ENCODE measurements at regions not wholly inside any gene's neighbourhood (a gene's known extent, or its start where the extent isn't known, plus 50 kb on each side); places are given as distances from the start of the nearest gene placed in this dataset.

- H3K4me3 ChIP-seq (ENCODE audit: low read length) = no peak overlapping the region
- no peaks in the 10 kb centered on the region for H3K4me1 ChIP-seq (ENCODE audit: insufficient read depth, low read length)
- H3K27me3 ChIP-seq (ENCODE audit: insufficient read depth, low read length) = no peaks in the 10 kb centered on the region
- 91% methylated on average over 24 of the region's 24 CpGs for WGBS
- no peaks in the 10 kb centered on the region for H3K36me3 ChIP-seq (ENCODE audit: insufficient read depth, low read length)
- H3K9ac ChIP-seq (ENCODE audit: low read depth, low read length) = no peak overlapping the region
- H3K27ac ChIP-seq (ENCODE audit: low read depth, low read length) = no peak overlapping the region
- H3K9me3 ChIP-seq (ENCODE audit: insufficient read depth, low read depth, low read length) = no peaks in the 10 kb centered on the region
Observed at GRCh38 chr7:155884225-155885166, 72.2 kb upstream of the SHH start.

- H3K36me3 ChIP-seq (ENCODE audit: insufficient read depth, low read length) = no peaks in the 10 kb centered on the region
- no peaks in the 10 kb centered on the region for H3K4me1 ChIP-seq (ENCODE audit: insufficient read depth, low read length)
- no peaks in the 10 kb centered on the region for H3K27me3 ChIP-seq (ENCODE audit: insufficient read depth, low read length)
- H3K4me3 ChIP-seq (ENCODE audit: low read length) = no peak overlapping the region
- no peaks in the 10 kb centered on the region for H3K9me3 ChIP-seq (ENCODE audit: insufficient read depth, low read depth, low read length)
- H3K9ac ChIP-seq (ENCODE audit: low read depth, low read length) = no peak overlapping the region
- 95% methylated on average over 16 of the region's 16 CpGs for WGBS
- H3K27ac ChIP-seq (ENCODE audit: low read depth, low read length) = no peak overlapping the region
Observed at GRCh38 chr7:155883491-155884224, 71.4 kb upstream of the SHH start.

- Histone ChIP-seq H3K4me3 (ENCODE audit: low read length) (no peak overlapping the region), H3K27me3 (ENCODE audit: insufficient read depth, low read length) (no peaks in the 10 kb centered on the region), H3K4me1 (ENCODE audit: insufficient read depth, low read length) (no peaks in the 10 kb centered on the region), H3K9me3 (ENCODE audit: insufficient read depth, low read depth, low read length) (no peaks in the 10 kb centered on the region), H3K9ac (ENCODE audit: low read depth, low read length) (no peak overlapping the region), H3K36me3 (ENCODE audit: insufficient read depth, low read length) (no peaks in the 10 kb centered on the region), H3K27ac (ENCODE audit: low read depth, low read length) (no peak overlapping the region)
- WGBS = 93% methylated on average over 4 of the region's 5 CpGs
Observed at GRCh38 chr7:155882596-155882995, 70.3 kb upstream of the SHH start.

- H3K9me3 ChIP-seq (ENCODE audit: insufficient read depth, low read depth, low read length) = no peaks in the 10 kb centered on the region
- H3K4me1 ChIP-seq (ENCODE audit: insufficient read depth, low read length) = no peaks in the 10 kb centered on the region
- H3K4me3 ChIP-seq (ENCODE audit: low read length) = no peak overlapping the region
- no peaks in the 10 kb centered on the region for H3K27me3 ChIP-seq (ENCODE audit: insufficient read depth, low read length)
- 91% methylated on average over 34 of the region's 34 CpGs for WGBS
- no peak overlapping the region for H3K27ac ChIP-seq (ENCODE audit: low read depth, low read length)
- H3K9ac ChIP-seq (ENCODE audit: low read depth, low read length) = no peak overlapping the region
- no peaks in the 10 kb centered on the region for H3K36me3 ChIP-seq (ENCODE audit: insufficient read depth, low read length)
Observed at GRCh38 chr7:155881471-155882350, 69.4 kb upstream of the SHH start.

- Histone ChIP-seq H3K4me1 (ENCODE audit: insufficient read depth, low read length) (no peaks in the 10 kb centered on the region), H3K9me3 (ENCODE audit: insufficient read depth, low read depth, low read length) (no peaks in the 10 kb centered on the region), H3K4me3 (ENCODE audit: low read length) (no peak overlapping the region), H3K27ac (ENCODE audit: low read depth, low read length) (no peak overlapping the region), H3K9ac (ENCODE audit: low read depth, low read length) (no peak overlapping the region), H3K36me3 (ENCODE audit: insufficient read depth, low read length) (no peaks in the 10 kb centered on the region), H3K27me3 (ENCODE audit: insufficient read depth, low read length) (no peaks in the 10 kb centered on the region)
- WGBS = 93% methylated on average over 7 of the region's 7 CpGs
Observed at GRCh38 chr7:155880721-155881120, 68.5 kb upstream of the SHH start.

- Histone ChIP-seq H3K36me3 (ENCODE audit: insufficient read depth, low read length) (no peaks in the 10 kb centered on the region), H3K9me3 (ENCODE audit: insufficient read depth, low read depth, low read length) (no peaks in the 10 kb centered on the region), H3K9ac (ENCODE audit: low read depth, low read length) (no peak overlapping the region), H3K4me3 (ENCODE audit: low read length) (no peak overlapping the region), H3K27me3 (ENCODE audit: insufficient read depth, low read length) (no peaks in the 10 kb centered on the region), H3K27ac (ENCODE audit: low read depth, low read length) (no peak overlapping the region), H3K4me1 (ENCODE audit: insufficient read depth, low read length) (no peaks in the 10 kb centered on the region)
- 96% methylated on average over 5 of the region's 5 CpGs for WGBS
Observed at GRCh38 chr7:155879592-155879991, 67.3 kb upstream of the SHH start.

- no peaks in the 10 kb centered on the region for H3K27me3 ChIP-seq (ENCODE audit: insufficient read depth, low read length)
- H3K4me3 ChIP-seq (ENCODE audit: low read length) = no peak overlapping the region
- 90% methylated on average over 8 of the region's 8 CpGs for WGBS
- no peaks in the 10 kb centered on the region for H3K9me3 ChIP-seq (ENCODE audit: insufficient read depth, low read depth, low read length)
- no peak overlapping the region for H3K9ac ChIP-seq (ENCODE audit: low read depth, low read length)
- H3K36me3 ChIP-seq (ENCODE audit: insufficient read depth, low read length) = no peaks in the 10 kb centered on the region
- no peaks in the 10 kb centered on the region for H3K4me1 ChIP-seq (ENCODE audit: insufficient read depth, low read length)
- H3K27ac ChIP-seq (ENCODE audit: low read depth, low read length) = no peak overlapping the region
Observed at GRCh38 chr7:155878674-155879073, 66.4 kb upstream of the SHH start.

GRCh38 chr7:155878250-155878649 is 66.0 kb upstream of the SHH start:
- H3K9me3 ChIP-seq (ENCODE audit: insufficient read depth, low read depth, low read length) = no peaks in the 10 kb centered on the region
- H3K27me3 ChIP-seq (ENCODE audit: insufficient read depth, low read length) = no peaks in the 10 kb centered on the region
- WGBS = 90% methylated on average over 11 of the region's 11 CpGs

GRCh38 chr7:155877167-155877566 is 64.9 kb upstream of the SHH start:
- H3K36me3 ChIP-seq (ENCODE audit: insufficient read depth, low read length) = no peaks in the 10 kb centered on the region
- H3K27me3 ChIP-seq (ENCODE audit: insufficient read depth, low read length) = no peaks in the 10 kb centered on the region
- H3K4me3 ChIP-seq (ENCODE audit: low read length) = no peak overlapping the region
- H3K9me3 ChIP-seq (ENCODE audit: insufficient read depth, low read depth, low read length) = no peaks in the 10 kb centered on the region
- H3K4me1 ChIP-seq (ENCODE audit: insufficient read depth, low read length) = no peaks in the 10 kb centered on the region
- no peak overlapping the region for H3K27ac ChIP-seq (ENCODE audit: low read depth, low read length)
- H3K9ac ChIP-seq (ENCODE audit: low read depth, low read length) = no peak overlapping the region
- 93% methylated on average over 2 of the region's 2 CpGs for WGBS

More at GRCh38 chr7:155878250-155878649, 66.0 kb upstream of the SHH start:
- Histone ChIP-seq H3K9ac (ENCODE audit: low read depth, low read length) (no peak overlapping the region), H3K27ac (ENCODE audit: low read depth, low read length) (no peak overlapping the region), H3K4me3 (ENCODE audit: low read length) (no peak overlapping the region), H3K36me3 (ENCODE audit: insufficient read depth, low read length) (no peaks in the 10 kb centered on the region), H3K4me1 (ENCODE audit: insufficient read depth, low read length) (no peaks in the 10 kb centered on the region)

GRCh38 chr7:155874411-155874810 is 62.1 kb upstream of the SHH start:
- H3K9me3 ChIP-seq (ENCODE audit: insufficient read depth, low read depth, low read length) = no peaks in the 10 kb centered on the region
- no peaks in the 10 kb centered on the region for H3K4me1 ChIP-seq (ENCODE audit: insufficient read depth, low read length)
- no peak overlapping the region for H3K4me3 ChIP-seq (ENCODE audit: low read length)
- H3K27ac ChIP-seq (ENCODE audit: low read depth, low read length) = no peak overlapping the region
- H3K27me3 ChIP-seq (ENCODE audit: insufficient read depth, low read length) = no peaks in the 10 kb centered on the region
- 94% methylated on average over 3 of the region's 3 CpGs for WGBS
- H3K36me3 ChIP-seq (ENCODE audit: insufficient read depth, low read length) = no peaks in the 10 kb centered on the region
- H3K9ac ChIP-seq (ENCODE audit: low read depth, low read length) = no peak overlapping the region

All from HUES64 (cell line).